Adipocyte (in vitro differentiated cells): ENCODE measurements at regions not wholly inside any gene's neighbourhood (a gene's known extent, or its start where the extent isn't known, plus 50 kb on each side); places are given as distances from the start of the nearest gene placed in this dataset.

ENCODE experiments used
- DNase-seq: peaks from one replicate; pipeline ENCODE4 v3.0.0-alpha.2; 2015; ENCODE audit warnings: low read depth
- H3K27me3 ChIP-seq: replicated peaks from 2 replicates; pipeline ENCODE4 v1.7.0; 2013; ENCODE audit warnings: mild to moderate bottlenecking, low read length, moderate library complexity; ENCODE audit not compliant: control insufficient read depth, insufficient read depth
- H3K36me3 ChIP-seq: 2 replicates; pipeline ENCODE4 v1.7.0; 2013; ENCODE audit warnings: low read length, mild to moderate bottlenecking, moderate library complexity; ENCODE audit not compliant: control insufficient read depth, insufficient read depth, severe bottlenecking
- H3K4me1 ChIP-seq: 2 replicates; pipeline ENCODE4 v1.7.0; 2013; ENCODE audit warnings: mild to moderate bottlenecking, low read length, moderate library complexity; ENCODE audit not compliant: control insufficient read depth, insufficient read depth
- H3K4me3 ChIP-seq: 2 replicates; pipeline ENCODE4 v1.7.0; 2013; ENCODE audit warnings: mild to moderate bottlenecking, low read length, moderate library complexity
- H3K9ac ChIP-seq: 2 replicates; pipeline ENCODE4 v1.7.0; 2013; ENCODE audit warnings: mild to moderate bottlenecking, low read length, moderate library complexity
- H3K9me3 ChIP-seq: 2 replicates; pipeline ENCODE4 v1.7.0; 2013; ENCODE audit warnings: mild to moderate bottlenecking, low read length, moderate library complexity; ENCODE audit not compliant: control insufficient read depth

GRCh38 chr6:165110860-165111259, 198.5 kb downstream of the C6orf118 start:
- Histone ChIP-seq H3K4me3 (no peak overlapping the region), H3K36me3 (no peaks in the 10 kb centered on the region), H3K9me3 (peaks cover 10% of the 10 kb centered on the region), H3K27me3 (no peaks in the 10 kb centered on the region), H3K4me1 (no peaks in the 10 kb centered on the region), H3K9ac (no peak overlapping the region)
- DNase-seq, result no peak

GRCh38 chr6:165109011-165109410, 200.4 kb downstream of the C6orf118 start:
- H3K9me3 ChIP-seq, result peaks cover 9% of the 10 kb centered on the region
- H3K36me3 ChIP-seq, result no peaks in the 10 kb centered on the region
- no peaks in the 10 kb centered on the region for H3K27me3 ChIP-seq
- H3K4me1 ChIP-seq, result no peaks in the 10 kb centered on the region
- no peak for DNase-seq
- H3K4me3 ChIP-seq, result no peak overlapping the region
- no peak overlapping the region for H3K9ac ChIP-seq

DNA sequence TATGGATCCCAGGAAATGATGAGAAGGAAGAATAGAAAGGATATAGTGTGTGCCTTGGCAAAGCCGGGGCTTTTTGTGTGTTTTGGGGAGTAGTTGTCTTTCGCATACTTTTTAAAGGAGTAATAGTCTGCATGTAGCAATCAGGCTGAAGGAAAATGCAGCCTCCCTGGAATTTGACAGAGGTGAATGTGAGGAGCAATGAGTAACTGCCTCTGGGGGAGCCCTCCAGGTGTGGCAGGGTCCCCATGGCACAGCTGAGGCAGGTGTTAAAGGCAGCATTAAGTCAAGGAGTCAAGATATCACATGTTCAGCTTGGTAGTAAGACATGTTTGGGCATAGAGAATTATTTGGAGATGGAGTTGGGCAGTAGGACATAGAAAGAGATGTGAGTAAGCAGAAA, 203.1 kb downstream of the C6orf118 start:
- no peaks in the 10 kb centered on the region for H3K27me3 ChIP-seq
- no peak overlapping the region for H3K4me3 ChIP-seq
- no peaks in the 10 kb centered on the region for H3K4me1 ChIP-seq
- H3K36me3 ChIP-seq, result no peaks in the 10 kb centered on the region
- H3K9me3 ChIP-seq, result no peaks in the 10 kb centered on the region
- no peak for DNase-seq
- no peak overlapping the region for H3K9ac ChIP-seq

GRCh38 chr6:165098165-165098564, 211.2 kb downstream of the C6orf118 start:
- Histone ChIP-seq H3K36me3 (no peaks in the 10 kb centered on the region), H3K4me3 (no peak overlapping the region), H3K9ac (no peak overlapping the region), H3K9me3 (peaks cover 3% of the 10 kb centered on the region), H3K4me1 (no peaks in the 10 kb centered on the region), H3K27me3 (no peaks in the 10 kb centered on the region)
- no peak for DNase-seq

- Histone ChIP-seq H3K9ac (no peak overlapping the region), H3K4me3 (no peak overlapping the region)
- no peak for DNase-seq
These were observed 212.5 kb downstream of the C6orf118 start for GRCh38 chr6:165096868-165097267.

DNA sequence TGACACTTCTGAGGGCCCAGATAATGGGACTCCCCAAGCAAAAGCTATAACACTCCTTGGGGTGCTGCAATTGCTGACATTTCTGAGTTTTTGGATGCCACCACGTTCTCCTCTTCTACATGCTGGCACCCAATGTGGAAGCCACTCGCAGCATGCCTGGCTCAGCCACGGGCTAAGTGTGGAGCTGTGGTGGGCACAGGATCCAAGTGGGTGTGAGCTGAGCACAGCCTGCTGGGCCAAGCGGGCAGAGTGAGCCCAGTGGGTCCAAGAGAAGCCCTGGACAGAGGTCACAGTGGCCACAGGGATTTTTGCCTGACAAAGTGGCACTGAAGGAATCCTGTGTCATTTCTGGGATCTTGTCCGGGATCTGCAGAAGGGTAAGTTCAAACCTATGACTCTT, 213.2 kb downstream of the C6orf118 start:
- Histone ChIP-seq H3K4me3 (no peak overlapping the region), H3K9me3 (peaks cover 3% of the 10 kb centered on the region), H3K9ac (no peak overlapping the region), H3K27me3 (no peaks in the 10 kb centered on the region), H3K36me3 (no peaks in the 10 kb centered on the region), H3K4me1 (no peaks in the 10 kb centered on the region)
- DNase-seq, result no peak

More at GRCh38 chr6:165096868-165097267, 212.5 kb downstream of the C6orf118 start:
- Histone ChIP-seq H3K27me3 (no peaks in the 10 kb centered on the region), H3K9me3 (peaks cover 3% of the 10 kb centered on the region), H3K36me3 (no peaks in the 10 kb centered on the region), H3K4me1 (no peaks in the 10 kb centered on the region)

- H3K9ac ChIP-seq, result no peak overlapping the region
- no peak for DNase-seq
- H3K4me1 ChIP-seq, result no peaks in the 10 kb centered on the region
- H3K27me3 ChIP-seq, result no peaks in the 10 kb centered on the region
- peaks cover 3% of the 10 kb centered on the region for H3K9me3 ChIP-seq
- H3K4me3 ChIP-seq, result no peak overlapping the region
- no peaks in the 10 kb centered on the region for H3K36me3 ChIP-seq
These were observed 216.4 kb downstream of the C6orf118 start for GRCh38 chr6:165092881-165093595.

GRCh38 chr6:165091121-165091785, 218.2 kb downstream of the C6orf118 start:
- Histone ChIP-seq H3K4me1 (no peaks in the 10 kb centered on the region), H3K9me3 (peaks cover 3% of the 10 kb centered on the region), H3K27me3 (no peaks in the 10 kb centered on the region), H3K4me3 (no peak overlapping the region), H3K9ac (no peak overlapping the region), H3K36me3 (no peaks in the 10 kb centered on the region)
- no peak for DNase-seq

DNA sequence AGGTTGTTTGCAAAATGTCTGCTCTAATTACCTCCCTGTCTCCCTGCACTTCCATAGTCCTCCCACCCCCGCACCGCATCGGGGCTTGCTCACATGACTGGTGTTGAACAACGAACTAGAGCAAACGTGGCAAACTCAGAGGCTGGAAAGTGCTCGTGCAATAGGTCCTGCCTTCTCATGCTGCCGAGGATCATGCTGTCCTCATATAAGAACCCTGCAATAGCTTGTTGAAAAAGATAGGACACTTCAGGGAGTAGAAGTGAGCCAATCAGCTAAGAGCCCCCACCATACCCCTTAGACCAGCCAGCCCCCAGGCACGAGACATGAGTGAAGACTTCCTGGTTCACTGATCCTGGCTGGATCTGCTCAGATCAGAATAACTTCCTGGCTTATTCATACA, 219.2 kb downstream of the C6orf118 start:
- Histone ChIP-seq H3K4me3 (no peak overlapping the region), H3K4me1 (no peaks in the 10 kb centered on the region), H3K9ac (no peak overlapping the region), H3K36me3 (no peaks in the 10 kb centered on the region), H3K27me3 (no peaks in the 10 kb centered on the region), H3K9me3 (no peaks in the 10 kb centered on the region)
- DNase-seq, result no peak

DNA sequence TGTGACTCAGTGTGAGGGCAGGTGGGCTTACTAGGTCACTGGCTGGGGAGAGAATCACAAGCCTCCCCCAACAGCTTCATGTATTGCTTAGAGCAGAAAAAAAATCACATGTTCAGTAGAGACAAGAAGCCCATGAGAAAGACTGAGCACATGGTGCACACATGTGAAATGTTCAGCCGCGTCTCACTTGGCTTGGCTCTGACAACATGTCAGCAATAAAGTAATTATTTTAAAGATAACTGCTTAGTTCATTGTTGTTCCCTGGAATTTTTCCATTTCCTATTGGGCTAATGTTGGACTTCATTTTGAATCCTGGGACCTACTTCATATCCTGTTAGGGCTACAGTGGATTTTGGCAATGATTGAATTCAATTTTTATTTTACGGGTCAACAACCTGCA, 222.6 kb downstream of the C6orf118 start:
- no peaks in the 10 kb centered on the region for H3K36me3 ChIP-seq
- DNase-seq, result no peak
- no peaks in the 10 kb centered on the region for H3K27me3 ChIP-seq
- no peaks in the 10 kb centered on the region for H3K9me3 ChIP-seq
- no peak overlapping the region for H3K4me3 ChIP-seq
- H3K9ac ChIP-seq, result no peak overlapping the region
- H3K4me1 ChIP-seq, result no peaks in the 10 kb centered on the region

DNA sequence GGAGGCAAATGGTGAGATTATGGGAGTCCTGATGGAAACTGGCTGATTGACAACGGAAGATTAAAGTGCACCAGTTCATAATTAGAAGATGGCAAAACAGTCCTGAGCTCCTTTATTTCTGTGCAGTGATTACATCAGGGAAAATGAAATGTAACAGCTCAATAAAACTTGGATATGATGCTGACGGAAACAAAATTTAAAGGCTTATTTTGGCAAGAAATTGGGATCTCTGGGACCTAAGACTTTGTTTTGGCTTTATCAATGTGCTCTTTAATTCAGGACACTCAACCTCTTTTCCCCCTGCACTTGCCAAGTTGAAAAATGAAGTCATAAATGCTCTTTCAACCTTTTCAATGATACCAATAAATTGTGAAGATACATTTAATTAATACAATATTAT, 226.8 kb downstream of the C6orf118 start:
- Histone ChIP-seq H3K4me3 (no peak overlapping the region), H3K9ac (no peak overlapping the region), H3K27me3 (no peaks in the 10 kb centered on the region), H3K36me3 (no peaks in the 10 kb centered on the region), H3K4me1 (no peaks in the 10 kb centered on the region), H3K9me3 (no peaks in the 10 kb centered on the region)
- no peak for DNase-seq
